Fibroblast of skin of back (primary cell): ENCODE measurements at regions not wholly inside any gene's neighbourhood (a gene's known extent, or its start where the extent isn't known, plus 50 kb on each side); places are given as distances from the start of the nearest gene placed in this dataset.

ENCODE experiments used
- DNase-seq: peaks from one replicate; pipeline ENCODE4 v3.0.0-alpha.2; 2013

- DNase-seq = no peak
These were observed 205.9 kb downstream of the IKZF2 start for GRCh38 chr2:212945526-212945925.

DNA sequence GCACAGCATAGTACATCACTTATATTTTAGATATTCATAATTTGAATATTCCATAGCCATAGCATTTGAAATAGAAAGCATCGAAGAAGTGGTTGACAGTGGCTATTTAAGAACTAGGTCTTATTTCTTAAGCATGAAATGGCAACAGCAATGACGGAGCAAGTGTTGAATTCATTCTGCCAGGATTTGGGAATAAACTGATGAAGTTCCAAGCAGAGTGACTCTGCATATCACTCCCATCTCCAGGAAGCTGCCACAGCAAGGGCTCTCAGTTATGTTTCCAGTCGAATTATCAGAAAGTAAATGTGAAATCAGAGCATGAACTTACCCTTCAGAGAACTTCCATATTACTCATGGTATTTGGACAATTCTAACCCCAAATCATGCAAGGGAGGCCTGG is 208.1 kb downstream of the IKZF2 start:
- no peak for DNase-seq

DNA sequence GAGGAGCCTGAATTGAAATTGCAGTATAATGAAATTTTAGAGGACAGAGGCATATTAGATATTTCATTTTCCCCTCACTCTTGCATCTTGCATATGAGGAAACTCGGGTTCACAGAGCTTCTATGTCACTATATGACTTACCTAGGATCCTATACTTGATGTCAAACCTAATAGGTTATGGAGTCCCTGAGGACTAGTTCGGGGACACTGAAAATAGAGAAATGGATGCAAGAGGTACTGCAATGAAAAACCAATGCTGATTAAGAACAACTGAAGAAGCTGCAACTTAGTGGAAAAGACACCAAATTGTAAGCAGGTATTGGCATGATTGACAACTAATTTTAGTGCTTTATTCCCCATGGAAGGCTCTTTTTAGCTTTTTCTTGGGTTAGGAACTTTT is 210.1 kb downstream of the IKZF2 start:
- DNase-seq = no peak

GRCh38 chr2:212940816-212941215 is 210.6 kb downstream of the IKZF2 start:
- no peak for DNase-seq

GRCh38 chr2:212939777-212940531 is 211.5 kb downstream of the IKZF2 start:
- DNase-seq = no peak

DNA sequence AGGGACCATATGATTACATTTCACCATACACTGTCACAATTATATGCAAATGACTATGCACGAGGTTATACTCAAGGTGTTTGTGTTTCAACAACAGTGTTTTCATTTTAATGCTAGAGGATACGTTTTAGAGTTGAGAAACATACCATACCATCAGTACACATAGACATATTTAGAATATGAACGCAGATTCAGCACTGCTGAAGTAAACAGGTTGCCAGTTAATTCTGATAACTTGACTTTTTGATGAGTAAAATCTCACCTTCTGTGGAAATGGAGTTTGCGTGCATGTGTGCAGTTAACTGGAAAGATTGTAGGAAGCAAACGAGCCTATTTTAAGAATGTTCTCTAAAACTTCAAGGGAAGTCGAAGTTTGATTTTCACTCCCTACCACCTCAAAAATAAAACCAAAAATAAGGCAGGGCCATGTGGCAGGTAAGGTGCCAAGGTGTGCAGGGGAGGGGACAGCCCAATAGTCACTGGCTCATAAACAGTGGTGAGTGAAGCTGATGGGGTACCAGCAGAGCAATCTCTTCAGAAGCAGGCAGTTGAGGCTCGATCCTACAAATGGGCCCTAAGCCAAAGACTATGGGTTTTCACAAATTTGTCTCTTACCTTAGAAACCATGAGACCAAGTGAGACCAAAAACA is 213.1 kb downstream of the IKZF2 start:
- no peak for DNase-seq

GRCh38 chr2:212936572-212936971 is 214.8 kb downstream of the IKZF2 start:
- DNase-seq = no peak

- DNase-seq = peak; percentile 6
These were observed 215.7 kb downstream of the IKZF2 start for GRCh38 chr2:212935752-212936151.

DNA sequence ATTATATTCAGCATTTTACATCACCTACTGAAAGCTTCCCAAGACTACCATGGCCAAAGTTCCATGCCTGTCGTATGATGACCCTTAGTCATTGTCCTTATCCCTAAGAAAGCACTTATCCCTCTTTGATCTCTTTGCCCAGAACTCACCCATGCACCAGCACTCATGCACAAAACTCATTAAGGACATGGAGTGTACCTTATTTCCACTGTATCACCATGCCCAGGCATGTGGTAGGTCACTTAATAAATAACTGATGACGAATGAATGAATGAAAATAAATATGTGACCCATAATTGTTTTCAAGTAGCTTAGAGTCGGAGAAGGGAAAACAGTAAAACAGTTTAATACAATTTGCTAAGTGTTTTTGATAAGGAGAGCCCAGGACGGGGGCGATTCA is 220.1 kb downstream of the IKZF2 start:
- DNase-seq = no peak

DNA sequence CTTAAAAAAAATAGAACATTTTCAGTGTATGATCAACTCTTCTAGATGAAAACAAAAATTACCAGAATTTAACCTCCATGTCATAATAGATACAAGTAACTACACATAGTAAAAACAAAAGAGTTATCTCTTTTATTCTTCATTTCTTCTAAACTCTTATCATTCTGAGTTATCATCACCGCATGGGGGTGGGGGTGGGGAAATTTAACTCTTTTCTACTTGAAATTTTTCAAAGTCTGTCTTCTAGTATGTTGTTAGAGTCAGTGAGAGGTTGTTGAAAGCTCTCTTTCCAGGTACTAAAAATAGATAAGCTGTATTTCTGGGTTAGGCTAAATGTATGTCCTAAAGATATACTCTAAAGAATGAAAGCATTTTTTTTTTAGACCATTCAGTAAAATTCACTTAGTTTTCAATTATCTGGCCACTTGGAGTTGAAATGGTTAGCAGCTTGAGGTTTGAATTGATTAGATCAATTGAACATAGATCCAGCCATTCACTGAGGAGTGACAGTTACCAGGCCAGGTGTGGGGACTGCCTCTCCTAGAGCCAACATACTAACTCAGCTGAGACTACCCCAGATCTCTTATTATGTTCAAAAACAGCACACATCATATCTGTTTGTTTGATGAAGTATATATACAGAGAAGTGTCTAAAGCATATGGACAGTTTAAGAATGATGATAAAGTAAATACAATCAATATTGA is 220.7 kb downstream of the IKZF2 start:
- DNase-seq = no peak

DNA sequence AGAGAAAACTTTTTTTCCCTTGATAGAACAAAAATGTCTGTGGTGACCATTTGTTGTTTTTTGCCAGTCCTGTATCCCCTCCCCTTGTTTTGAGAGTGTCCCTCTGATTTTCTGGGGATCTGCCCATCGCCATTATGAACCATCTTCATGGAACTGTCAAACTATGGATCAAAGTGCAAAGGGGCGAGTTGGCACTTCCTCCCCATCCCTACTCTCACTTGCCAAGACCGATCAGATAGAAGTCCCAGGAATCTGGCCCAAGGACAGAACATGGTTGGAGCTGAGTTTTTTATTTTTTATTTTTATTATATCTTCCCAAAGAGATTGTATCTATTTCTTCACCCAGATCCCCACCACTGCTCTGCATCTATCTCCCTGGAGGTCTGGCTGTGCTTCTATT is 221.4 kb downstream of the IKZF2 start:
- no peak for DNase-seq

GRCh38 chr2:212929116-212929515 is 222.3 kb downstream of the IKZF2 start:
- DNase-seq = no peak

DNA sequence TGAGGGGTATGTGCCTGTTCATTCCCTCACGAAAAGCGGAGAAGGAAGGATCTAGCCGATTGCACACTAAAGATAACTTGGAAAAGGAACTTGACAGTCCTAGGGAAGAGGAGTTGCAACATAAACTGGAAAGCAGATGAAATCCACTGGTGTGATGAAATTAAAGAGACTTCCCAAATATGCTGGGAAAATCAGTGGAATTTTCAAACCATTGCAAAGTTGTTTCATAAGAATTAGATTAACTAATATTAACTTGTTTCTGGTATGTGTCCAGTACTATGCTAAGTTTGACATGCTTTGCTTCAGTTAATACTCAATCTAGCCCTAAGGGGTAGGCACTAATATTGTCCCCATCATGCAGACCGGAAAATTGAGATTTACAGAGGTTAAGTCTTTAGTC is 222.7 kb downstream of the IKZF2 start:
- DNase-seq = no peak

DNA sequence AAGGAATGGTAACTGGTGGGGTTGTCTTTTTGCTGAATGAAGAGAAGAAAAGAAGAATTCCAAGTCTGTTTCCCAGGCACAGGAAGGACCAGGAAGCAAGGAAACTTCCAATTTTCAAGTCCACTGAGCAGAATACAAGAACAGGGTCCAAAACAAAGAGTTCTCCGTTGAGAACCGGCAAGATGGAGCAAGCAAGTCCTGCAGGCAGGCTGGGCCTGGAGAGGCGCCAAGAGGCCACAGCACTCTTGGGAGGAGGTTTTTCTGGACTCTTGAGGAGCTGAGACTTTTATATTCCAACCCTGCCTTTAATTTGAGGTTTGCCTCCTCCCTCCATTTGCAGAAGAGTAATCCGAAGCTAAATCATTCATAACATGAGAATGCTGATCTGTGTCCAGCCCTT is 224.5 kb downstream of the IKZF2 start:
- no peak for DNase-seq

DNA sequence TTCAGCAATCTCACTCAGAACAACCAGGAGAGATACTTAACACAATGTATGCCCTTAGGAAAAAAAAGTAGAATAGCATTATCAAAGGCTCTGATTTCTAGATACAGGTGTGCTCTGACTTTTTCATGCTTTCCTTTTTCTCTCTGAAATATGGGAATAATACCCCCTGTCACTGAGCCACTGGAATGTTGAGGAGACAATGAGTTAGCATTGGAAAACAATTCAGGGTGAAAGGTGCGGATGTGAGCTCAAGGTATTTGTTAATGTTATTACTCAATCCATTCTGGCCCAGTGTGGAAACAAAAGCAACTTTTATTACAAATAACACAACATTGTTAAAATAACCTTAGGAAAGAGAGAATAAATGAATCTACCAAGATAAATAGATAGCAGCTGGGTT is 228.0 kb downstream of the IKZF2 start:
- no peak for DNase-seq

DNA sequence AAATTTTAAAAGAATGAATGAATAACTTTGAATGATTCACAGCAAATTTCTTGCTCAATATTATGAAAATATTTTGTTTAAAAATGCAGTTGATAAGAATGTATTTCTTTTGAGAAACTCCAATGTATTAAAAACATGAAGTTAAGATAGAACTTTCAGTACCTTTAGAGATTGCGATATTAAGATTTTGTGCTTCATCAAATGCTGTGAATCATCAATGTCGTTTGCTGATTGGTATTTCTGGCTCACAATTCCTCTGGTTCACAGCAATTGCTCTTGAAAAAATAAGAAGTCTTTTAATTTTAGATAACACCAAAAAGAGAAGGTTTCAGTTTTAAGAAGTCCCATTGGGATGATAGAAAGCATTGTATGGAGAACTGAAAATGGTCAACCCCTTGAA is 228.7 kb downstream of the IKZF2 start:
- DNase-seq = no peak

- no peak for DNase-seq
These were observed 229.7 kb downstream of the IKZF2 start for GRCh38 chr2:212921711-212922110.

DNA sequence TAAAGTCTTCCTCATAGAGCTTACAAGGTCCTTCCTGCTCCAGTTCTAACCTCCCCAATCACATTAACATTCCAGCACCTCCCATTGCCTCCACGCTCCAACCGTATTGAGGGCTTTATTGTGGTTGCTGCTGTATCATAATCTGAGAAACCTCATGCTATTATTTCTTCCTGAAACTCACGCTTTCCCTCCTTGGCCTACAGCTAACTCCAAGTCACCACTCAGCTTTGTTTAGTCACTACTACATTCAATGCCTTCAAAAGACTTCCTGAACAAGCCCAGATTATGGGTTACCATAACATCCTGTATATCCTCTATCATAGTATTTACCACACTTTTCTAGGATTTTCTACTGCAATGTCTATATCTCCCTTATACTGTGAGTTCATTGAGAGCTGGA is 230.4 kb downstream of the IKZF2 start:
- no peak for DNase-seq

DNA sequence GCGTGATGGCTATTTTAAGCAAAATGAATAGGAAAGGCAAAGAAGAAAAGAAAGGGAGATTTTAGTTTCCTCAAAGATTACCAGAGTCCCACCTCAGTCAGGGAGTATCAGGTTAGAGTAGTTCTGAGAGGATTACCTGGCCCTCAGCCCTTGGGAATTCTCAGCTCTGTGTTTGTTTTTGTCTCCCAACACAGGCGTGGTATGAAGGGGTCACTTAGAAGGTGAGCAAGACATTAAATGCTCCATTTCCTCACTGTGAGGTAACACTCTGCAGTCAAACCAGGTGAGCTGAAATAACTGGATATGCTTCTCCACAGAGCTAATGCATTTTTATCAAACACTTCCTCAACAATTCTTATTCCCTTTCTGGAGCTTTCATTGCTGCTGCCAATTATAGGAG is 232.2 kb downstream of the IKZF2 start:
- no peak for DNase-seq

DNA sequence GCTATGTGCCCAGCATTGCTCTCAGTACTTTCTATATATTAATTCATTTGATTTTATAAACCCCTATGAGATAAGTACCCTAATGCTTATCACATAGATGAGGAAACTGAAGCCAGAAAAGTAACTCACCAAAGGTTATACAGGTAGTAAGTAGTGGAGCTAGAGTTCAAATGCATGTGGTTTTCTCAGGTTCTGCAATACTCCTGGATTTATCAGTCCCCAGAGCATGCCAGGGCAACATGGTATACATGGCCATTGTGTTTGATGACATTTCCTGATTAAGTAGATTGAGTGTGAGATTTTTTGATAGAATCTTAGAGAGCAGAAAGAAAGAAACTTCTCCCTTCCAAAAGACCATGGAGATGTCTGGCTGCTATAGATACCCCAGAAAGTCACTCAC is 233.1 kb downstream of the IKZF2 start:
- DNase-seq = no peak

GRCh38 chr2:212915121-212915782 is 236.2 kb downstream of the IKZF2 start:
- DNase-seq = no peak

GRCh38 chr2:212914392-212914791 is 237.0 kb downstream of the IKZF2 start:
- no peak for DNase-seq

DNA sequence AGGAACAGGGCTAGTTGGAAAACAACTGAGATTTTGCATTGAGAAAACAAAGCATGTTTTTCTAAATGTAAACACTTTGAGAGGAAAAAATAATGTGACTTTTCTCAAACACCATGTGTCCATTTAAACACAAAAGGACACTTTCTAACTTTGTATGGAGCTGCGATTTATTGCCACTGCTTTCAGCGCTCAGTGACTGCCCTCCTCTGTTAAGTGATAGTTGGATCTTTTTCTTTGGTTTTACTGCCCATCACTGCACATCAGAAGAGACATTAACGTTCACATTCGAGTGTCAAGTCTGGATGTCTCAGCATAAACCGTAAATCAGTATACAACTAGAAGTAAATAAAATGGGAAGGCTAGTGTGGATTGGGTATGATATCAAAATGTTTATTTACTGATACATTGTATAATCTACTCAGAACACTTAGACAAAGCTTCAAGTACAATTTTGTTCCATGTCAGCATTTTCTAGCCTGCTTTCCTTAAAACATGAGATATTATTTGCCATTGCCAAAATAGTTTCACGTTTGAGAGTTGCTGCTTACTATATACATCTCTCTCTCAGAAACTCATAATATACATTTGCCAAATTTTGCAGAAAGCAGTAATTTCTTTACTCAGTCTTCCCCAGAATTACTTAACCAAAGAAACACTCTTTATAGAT is 237.6 kb downstream of the IKZF2 start:
- DNase-seq = no peak
